HEK293 (cell line): ENCODE measurements at regions not wholly inside any gene's neighbourhood (a gene's known extent, or its start where the extent isn't known, plus 50 kb on each side); places are given as distances from the start of the nearest gene placed in this dataset.

ENCODE experiments used
- KLF10 ChIP-seq: fragments of 450-650 bp; IDR thresholded peaks from 2 replicates; pipeline ENCODE4 v1.5.1; 2018; ENCODE audit warnings: missing biosample characterization, mild to moderate bottlenecking, missing genetic modification characterization
- ZNF114 ChIP-seq: fragments of 450-650 bp; formaldehyde crosslinking; IDR thresholded peaks from 2 replicates; pipeline ENCODE4 v1.5.0; 2017; ENCODE audit warnings: missing biosample characterization, missing genetic modification characterization
- ZNF274 ChIP-seq, 2 experiments: fragments of 200-500 bp in 1 of 2; fragments of 450-650 bp in 1 of 2; sonication (Bioruptor generic) in 1 of 2; formaldehyde crosslinking in 1 of 2; IDR thresholded peaks; 2 replicates each; pipeline versions ENCODE4 v1.5.1 to v1.6.1; 2014 to 2016; ENCODE audit warnings: borderline replicate concordance in 1 of 2, inconsistent platforms in 1 of 2, low read length in 1 of 2, missing biosample characterization in 1 of 2, missing genetic modification characterization in 1 of 2
- ZNF37A ChIP-seq: fragments of 450-650 bp; IDR thresholded peaks from 2 replicates; pipeline ENCODE4 v1.5.1; 2018; ENCODE audit warnings: missing biosample characterization, missing genetic modification characterization
- ZNF549 ChIP-seq: fragments of 450-650 bp; IDR thresholded peaks from 2 replicates; pipeline ENCODE4 v1.5.1; 2018; ENCODE audit warnings: missing biosample characterization, missing genetic modification characterization, mild to moderate bottlenecking, inconsistent platforms, moderate library complexity
- ZNF701 ChIP-seq: fragments of 450-650 bp; formaldehyde crosslinking; IDR thresholded peaks from 2 replicates; pipeline ENCODE4 v1.5.1; 2016; ENCODE audit warnings: missing biosample characterization, missing genetic modification characterization
- ZNF777 ChIP-seq: fragments of 450-650 bp; formaldehyde crosslinking; IDR thresholded peaks from 2 replicates; pipeline ENCODE4 v1.5.1; 2017; ENCODE audit warnings: missing biosample characterization, missing genetic modification characterization, borderline replicate concordance
- ZNF791 ChIP-seq: fragments of 450-650 bp; formaldehyde crosslinking; IDR thresholded peaks from 2 replicates; pipeline ENCODE4 v1.5.1; 2016; ENCODE audit warnings: missing biosample characterization, missing genetic modification characterization
- TF ChIP-seq, protein P1 (sequence below): fragments of 450-650 bp; formaldehyde crosslinking; IDR thresholded peaks from 2 replicates; pipeline ENCODE4 v1.5.1; 2016; ENCODE audit warnings: missing biosample characterization, missing genetic modification characterization

DNA sequence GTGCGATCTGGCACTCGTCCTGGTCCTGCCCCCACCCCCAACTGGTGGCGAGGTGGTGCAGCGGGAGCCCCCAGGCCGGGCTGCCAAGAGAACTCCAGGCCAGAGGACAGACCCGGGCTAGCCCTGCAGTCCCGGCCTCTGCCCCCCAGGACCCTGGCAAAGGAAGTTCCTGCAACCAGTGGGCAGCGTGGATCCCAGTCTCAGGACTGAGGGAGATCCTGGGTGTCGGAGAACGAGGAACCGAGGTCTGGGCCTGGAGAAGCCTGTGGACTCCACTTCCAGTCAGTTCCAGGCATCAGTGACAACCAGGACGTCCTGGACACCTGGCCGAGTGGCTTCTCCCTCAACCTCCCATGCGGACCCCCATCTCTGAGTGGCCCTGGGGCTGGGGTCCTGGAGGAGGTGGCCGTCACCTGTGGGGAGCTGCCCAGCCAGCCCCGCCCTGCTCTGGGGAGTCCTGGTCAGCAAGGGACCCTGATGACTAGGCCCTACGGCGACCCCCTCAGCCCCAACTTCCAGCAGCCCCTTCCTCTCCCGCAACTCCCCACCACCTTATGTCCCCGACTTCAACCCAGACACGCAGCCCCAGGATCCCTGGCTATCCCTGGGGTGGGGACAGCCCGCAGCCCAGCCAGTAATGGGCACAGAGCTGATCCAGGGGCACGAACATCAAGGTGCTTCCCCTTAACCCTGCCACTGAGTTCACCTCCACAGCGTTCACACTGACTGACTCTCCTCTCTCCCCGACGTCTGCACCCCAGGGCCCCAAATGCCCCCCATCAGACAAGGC is 53.7 kb upstream of the NKX1-1 start:
- TF ChIP-seq ZNF777 (tag by site-specific recombination) (no peak), ZNF37A (tag by site-specific recombination) (no peak), ZNF274 (IDR thresholded peaks at IDR 0.05; ENCODE audit: low read length) (no peak), ZNF274 (tag by site-specific recombination; IDR thresholded peaks at IDR 0.05; ENCODE audit: borderline replicate concordance) (no peak), ZNF549 (tag by site-specific recombination) (no peak), ZNF114 (tag by site-specific recombination) (no peak), ZNF701 (tag by site-specific recombination) (no peak), KLF10 (tag by site-specific recombination) (no peak), ZNF791 (no peak)
- TF ChIP-seq, protein P1, sequence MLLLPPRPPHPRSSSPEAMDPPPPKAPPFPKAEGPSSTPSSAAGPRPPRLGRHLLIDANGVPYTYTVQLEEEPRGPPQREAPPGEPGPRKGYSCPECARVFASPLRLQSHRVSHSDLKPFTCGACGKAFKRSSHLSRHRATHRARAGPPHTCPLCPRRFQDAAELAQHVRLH (tag by site-specific recombination) = no peak
